Activated CD4-positive, alpha-beta T cell treated with anti-CD3 and anti-CD28 coated beads, Interleukin-2, amount 50 U/mL, for 16 hours (primary cell): ENCODE measurements at regions not wholly inside any gene's neighbourhood (a gene's known extent, or its start where the extent isn't known, plus 50 kb on each side); places are given as distances from the start of the nearest gene placed in this dataset.

Source experiments
- DNase-seq: peaks from one replicate; pipeline ENCODE4 v3.0.0-alpha.2; 2020

DNA sequence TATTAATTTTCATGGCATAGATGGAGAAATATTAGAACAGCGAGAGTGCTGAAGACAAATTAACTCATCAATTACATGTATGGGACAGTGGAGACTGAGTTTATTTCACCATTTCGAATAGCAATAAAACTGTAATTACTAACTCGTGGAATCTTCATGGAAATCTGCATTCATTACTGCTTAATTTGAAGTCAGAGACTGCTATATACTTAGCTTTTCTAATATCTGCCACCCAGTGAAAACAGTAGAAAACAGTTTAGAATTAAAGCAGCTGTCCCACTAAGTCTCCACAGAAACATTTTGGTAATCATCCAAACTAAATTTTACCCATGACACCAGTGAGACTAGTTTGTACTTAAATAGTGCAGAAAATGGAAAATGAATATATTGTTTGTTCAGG lies 56.8 kb downstream of the IZUMO3 start:
- no peak for DNase-seq

DNA sequence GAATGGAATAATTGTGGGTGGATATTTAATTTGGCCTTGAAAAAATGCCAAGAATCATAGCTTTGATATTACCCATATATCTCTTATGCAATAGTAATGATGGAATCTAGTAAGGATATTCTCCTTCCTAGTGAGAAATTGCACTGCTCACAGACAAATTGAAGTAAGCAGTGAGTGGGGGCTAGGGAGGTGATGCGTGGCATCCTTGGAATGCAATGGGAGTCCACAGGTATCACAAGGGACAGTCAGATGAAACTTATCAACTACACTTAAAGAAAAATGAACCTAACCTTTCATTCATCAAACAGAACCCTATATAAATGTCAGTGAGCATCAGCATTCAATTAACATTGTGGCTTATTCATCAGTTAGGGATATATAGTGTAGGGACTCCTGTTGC lies 57.8 kb downstream of the IZUMO3 start:
- DNase-seq = no peak

DNA sequence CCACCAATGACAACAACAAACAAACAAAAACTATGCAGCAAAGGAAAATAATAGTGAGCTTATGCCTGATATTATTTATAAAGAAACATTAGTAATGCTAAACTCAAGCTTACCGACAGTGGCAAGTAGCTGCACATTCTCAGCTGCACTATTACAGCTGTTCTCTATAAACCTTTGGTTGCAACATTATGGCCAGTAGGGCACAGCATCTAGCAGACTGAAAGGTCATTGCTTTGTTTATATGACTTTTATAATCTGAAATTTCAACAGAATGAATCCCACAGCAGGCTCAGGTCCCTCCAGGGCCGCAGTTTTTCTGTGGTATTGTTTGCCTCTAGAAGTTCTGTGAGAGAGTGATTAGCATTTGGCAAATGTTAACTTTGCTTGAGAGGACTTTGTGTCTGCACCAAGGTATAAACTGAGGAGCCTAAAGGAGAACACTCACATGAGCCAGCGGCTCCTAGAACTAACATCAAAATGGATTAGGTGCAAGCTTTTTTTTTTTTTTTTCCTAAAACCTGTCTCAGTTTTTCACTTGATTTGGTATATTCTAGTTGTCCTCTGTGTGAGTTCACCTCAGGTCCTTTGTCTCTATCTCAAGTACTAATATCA lies 58.3 kb downstream of the IZUMO3 start:
- DNase-seq = no peak

DNA sequence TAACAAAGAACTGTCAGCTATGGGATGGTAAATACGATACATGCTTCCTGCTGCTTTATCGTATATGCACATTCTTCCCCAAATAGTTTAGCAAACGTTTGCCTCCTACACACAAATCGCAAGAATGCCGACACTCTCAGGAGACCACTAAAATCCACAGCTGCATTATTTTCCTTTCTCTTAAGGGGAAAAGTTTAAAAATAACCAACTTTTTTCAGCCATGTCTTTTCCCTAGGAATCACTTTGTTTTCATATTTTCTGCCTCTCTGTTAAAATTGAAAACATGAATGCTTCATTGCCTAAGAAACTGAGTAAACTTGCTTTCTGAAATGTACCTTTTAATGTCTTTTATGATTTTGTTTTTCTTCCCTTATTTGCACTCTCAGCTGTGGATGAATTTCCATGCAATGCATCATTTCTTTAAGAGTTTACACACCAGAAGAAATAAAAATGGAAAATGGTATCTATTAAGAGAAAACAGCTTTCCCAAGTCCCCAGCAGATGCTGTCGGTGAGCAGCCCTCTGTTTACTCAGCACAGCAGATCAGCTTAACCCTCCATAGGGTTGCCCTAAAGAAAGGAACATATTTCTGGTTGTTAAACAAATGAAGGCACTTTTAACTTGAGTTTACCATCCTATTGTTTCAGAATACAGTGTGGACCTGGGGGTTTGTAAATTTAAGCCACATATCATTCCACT lies 66.2 kb downstream of the IZUMO3 start:
- DNase-seq = no peak

DNA sequence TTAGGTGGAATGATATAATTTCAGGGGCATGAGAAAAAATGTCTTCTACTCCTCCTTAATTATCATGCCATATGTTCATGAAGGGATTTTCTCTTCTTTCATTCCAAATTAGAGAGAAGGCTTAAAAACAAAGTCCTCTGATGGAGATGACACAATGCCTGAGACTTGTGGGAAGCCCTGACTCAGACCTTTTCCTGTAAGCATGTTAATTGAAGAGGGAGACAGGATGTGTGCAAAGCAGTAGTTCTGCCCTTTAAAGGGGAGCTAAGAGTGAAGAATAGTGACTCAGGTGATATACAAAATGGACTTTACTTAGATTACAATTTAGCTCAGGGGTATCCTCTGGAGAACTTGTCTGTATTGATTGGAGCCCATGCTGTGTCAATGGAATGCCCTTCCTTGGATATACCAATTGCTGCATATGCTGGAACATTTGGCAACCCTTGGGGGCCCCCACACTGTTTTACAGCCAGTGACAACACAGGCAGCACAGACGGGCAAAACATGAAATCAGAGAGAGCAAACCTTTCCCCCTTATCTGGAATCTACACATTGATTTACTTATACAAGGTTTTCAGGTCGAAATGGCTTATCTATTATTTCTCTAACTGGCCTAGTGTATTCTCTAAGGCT lies 81.3 kb downstream of the IZUMO3 start:
- DNase-seq = peak; percentile 1

DNA sequence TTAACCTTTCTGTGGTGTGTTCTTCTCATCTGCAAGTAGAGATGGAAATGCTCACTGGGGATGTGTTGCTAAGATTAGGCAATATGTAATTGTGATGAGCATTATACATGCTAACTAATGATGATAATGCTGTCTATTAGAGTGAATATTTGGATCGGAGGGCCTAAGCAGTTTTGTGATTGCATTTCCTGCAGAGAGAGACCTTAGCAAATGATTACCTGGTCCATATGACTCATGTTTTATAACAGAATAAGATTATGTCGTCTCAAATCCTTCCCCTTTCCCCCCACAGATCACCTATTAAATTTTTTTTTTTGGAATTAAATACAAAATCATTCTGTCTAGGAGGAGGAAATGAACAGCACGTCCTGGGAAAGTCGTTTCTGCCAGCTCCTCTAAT lies 82.7 kb downstream of the IZUMO3 start:
- no peak for DNase-seq

DNA sequence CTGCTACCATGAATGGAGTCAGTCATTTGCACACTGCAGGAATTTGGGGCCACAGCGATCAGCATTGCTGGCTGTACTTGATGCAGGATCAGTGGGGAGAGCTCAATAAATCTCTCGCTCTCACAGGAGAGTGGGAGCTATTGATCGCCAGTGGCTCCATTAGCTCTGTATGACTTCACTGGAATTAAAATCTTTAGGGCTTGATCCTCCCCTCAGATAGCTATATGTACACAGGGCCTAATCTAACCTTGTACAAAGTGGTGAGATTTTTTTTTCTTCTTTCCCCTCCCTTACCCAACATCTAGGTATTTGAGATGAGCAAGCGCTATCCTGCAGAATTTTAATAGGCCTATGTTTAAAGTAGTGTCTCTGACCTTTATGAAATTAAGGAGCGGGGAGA lies 84.9 kb downstream of the IZUMO3 start:
- DNase-seq = no peak

DNA sequence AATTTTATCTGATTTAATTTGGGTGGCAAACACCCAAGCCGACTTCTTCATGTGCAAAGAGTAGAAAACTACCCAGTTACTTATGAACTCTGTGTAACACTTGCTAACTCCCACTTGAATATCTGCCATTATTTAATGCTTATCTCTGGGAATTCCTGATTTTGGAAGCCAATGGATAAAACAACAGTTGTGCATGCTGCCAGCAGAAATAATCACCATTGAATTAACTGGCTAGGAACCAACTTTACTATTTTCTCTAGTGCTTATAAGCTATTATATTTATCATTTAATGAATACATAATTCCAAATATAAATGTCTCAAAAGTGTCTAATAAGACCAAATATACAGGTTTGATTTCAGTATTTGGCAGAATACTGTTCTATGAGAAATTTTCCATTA lies 85.7 kb downstream of the IZUMO3 start:
- DNase-seq = no peak

DNA sequence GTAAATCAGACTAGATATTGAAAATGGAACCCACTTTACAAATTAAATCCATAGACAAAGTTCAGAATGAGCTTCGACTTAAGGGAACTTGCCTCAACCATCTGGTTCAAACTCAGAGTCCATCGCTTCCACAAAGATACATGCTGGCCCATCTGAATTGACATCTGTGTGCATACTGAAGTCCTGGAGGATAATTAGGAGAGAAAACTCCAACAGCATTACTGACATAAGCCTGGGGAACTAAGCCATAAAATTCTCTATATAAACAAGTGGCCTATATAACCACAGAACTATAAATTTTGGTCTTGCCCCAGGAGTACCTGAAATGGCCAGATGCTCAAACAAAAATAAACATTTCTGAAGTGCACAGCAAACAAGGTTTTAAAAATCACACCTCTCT lies 94.4 kb downstream of the IZUMO3 start:
- no peak for DNase-seq

DNA sequence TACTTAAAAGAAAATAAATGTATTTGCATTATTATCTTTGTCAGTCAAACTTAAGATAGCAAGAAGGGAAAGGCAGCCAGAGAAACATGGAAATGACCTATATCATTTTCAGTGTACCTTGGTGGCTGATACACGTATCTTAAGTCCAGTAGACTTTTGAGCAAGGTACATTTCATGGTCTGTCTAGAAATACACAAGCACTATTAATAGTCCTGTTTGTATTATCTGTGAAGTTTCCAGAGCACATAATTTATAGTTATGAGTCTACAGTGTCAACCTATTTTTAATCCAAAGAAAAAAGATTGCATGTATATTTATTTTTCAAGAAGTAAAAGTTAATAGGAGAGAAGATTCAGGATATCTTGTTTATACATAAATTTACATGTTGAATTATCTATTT lies 95.7 kb downstream of the IZUMO3 start:
- DNase-seq = no peak

DNA sequence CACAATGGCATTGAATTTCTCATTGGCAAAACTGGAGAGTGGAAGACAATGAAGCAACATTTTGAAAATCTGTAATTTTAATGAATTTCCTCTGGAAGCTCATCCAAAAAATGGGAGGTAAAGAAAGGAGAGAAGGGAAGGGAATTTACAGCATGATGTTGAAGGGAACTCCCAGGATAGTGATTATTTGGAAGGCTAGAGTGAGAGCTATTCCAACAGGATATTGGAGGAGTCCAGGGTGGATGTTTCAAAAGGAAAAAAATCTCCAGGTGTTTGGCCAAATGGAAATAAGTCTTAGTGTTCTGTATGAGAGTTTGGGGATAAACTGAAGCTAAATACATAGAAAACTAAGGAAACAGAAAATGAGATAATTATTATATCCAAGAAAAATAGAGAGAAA lies 106.2 kb downstream of the IZUMO3 start:
- no peak for DNase-seq

DNA sequence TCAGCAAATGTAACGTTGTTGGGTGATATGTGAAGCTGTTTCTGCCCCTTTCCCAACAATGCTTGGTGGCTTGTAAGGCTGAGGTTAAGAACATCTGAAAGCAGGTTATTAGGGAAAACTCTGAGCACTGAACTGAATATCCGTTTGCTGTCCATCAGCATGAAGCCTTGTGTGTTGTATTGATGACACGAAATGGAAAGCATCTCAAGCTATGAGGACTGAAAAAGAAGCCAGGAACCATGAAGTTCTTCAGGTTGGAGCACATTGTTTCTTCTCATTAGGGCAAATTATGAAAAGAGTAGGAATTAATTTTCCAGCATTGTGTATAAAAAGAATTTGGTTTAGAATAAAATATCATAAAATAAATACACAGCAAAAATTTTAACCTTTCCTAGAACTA lies 106.8 kb downstream of the IZUMO3 start:
- DNase-seq = no peak

DNA sequence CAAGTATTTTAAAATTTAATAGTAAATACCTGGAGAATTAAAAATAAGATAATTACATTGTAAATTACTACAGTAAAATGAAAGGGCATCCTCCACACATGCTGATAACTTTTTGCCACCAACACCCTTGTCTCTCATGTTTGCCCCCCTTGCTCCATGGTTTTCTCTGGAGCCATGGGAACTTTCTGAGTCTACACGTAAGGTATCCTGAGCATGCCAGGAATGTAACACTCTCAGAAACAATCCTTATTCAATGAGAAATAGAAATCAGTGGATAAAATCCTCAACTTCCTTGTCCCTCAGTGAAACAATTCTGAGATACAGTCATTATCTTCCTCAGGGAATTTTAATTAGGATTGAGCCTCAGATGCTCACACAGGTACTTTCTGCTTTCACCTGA lies 108.9 kb downstream of the IZUMO3 start:
- no peak for DNase-seq

DNA sequence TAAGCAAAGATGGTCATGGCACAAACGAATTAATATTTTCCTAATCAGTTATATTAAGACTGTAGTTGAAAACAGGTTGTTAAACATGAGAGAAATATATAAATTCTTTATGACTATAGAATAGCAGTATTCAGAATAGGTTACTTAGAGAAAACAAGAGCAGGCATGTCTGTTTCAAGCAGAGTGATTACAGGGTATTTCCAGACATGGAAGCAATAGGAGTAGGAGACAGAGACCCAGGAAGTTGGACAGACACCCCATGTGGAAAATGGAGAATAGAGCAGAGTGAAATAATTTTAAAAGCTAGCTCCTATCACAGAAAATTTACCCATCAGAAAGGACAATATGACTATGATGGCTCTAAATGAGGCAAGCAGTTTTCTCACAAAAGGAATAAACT lies 111.5 kb downstream of the IZUMO3 start:
- DNase-seq = no peak

DNA sequence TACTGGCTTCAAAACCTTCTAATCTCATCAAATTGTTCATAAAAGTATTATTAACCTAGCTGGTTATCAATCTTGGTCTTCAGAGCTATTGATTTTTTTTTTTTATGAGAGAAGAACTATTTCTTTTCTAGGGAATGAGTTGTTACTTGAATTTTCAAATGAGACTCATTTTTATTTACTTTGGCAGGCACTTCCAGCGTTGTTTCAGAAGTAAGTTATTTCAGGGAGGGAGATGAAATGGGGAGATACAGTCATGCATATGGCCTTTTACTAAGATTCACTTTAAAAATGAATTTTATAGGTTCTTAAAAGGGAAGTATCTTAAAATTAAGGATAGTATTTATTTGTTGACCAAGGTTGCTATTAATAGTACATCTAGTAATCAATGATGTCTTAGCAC lies 129.6 kb downstream of the IZUMO3 start:
- no peak for DNase-seq

DNA sequence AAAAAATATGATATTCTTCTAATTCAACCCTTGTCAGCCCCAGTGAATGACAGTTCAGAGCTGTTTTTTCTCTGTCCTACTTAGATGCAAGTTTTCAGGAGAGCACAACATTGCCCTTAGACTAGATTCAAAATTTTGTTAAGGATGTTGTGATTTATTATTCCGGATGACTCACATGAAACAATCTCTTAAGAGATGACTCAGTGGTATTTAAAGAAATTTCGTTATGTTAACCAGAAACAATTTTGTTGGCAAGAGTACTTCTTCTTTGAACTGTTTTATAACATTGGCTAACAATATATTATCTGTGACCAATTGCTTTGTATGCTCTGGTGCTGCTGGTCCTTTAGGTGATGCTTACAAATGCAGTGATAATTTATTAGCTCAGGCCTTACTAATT lies 132.0 kb downstream of the IZUMO3 start:
- DNase-seq = no peak

DNA sequence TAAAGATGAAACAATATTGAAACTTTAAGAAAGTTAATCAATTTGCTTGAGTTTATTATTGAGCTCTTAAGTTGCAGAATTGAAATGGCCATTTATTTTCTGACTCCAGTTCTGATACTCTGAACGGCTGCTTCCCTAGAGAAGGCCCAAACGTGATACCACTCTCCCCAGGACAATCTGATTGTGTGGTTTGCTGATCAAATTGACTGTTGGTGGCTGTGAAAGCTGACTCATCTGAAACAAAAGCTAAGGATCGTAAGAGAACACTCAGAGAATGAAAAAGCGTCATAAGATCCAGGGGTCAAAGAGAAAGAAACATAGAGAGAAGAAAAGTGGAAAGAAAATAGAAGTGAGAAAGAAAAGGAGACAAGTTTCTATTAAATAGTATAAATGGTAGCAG lies 147.2 kb downstream of the IZUMO3 start:
- DNase-seq = no peak

DNA sequence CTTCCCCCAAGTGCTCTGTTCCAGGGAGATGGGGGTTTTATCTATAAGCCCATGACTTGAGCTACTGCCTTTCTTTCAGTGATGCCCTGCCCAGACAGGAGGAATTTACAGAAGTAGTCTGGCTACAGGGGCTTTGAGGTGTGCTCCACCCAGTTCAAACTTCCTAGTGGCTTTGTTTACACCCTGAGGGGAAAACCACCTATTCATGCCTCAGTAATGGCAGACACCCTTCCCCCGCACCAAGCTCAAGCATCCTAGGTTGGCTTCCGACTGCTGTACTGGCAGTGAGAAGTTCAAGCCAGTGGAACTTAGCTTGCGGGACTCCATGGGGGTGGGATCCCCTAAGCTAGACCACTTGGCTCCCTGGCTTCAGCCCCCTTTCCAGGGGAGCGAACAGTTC lies 154.6 kb downstream of the IZUMO3 start:
- no peak for DNase-seq

DNA sequence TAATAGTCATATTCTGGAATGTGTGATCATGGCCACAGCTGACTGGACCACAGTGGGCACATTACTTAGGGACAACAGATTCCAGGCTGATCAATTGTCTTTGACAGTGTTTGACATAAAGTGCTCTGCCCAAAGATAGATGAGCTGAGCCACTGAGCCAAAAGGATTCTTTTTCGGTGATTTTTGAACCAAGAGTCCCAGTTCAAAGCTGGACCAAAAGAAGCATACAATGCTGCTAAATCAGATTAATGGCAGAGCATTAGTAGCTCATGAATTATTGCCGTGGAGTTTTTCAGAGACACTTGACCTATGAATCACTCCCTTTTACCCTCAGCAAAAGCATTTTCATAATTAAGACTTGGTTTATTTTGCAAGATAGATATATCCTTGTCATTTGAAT lies 160.6 kb downstream of the IZUMO3 start:
- DNase-seq = no peak

DNA sequence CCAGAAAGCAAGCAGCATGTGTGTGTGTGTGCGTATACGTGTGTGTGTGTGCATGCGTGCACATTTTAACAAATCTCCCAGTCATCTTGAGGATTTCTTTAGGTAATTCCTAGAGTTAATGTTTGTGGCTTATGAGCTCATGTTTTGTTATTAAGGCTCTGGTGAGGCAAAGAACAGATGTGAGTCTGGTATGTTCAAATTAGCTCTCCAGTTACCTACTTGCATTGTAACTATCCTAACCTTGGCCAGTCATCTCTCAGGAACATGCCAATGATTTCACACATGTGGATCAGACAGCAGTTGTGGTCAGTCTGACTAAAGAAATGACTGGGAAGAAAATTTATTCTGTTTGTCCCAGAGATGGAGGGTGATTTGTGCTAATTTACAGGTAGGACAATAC lies 163.1 kb downstream of the IZUMO3 start:
- DNase-seq = no peak

DNA sequence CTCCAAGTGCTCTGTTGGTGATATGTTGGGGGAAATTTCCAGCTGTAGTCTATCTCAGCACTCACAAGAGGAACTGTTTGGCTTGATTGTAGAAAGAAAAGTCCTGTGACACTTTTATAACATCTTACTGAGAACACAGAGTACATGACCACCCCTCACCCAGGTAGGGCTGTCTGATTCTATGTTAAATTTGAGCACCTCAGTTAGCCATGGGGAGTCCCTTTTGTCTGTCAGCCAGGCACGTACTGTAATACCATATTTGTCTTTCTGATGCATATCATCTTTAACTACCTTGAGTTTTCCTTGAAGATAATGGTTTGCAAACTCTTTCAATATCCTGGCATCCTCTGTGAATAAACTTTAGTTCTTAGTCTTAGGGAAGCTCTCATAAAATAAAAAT lies 164.5 kb downstream of the IZUMO3 start:
- DNase-seq = no peak

DNA sequence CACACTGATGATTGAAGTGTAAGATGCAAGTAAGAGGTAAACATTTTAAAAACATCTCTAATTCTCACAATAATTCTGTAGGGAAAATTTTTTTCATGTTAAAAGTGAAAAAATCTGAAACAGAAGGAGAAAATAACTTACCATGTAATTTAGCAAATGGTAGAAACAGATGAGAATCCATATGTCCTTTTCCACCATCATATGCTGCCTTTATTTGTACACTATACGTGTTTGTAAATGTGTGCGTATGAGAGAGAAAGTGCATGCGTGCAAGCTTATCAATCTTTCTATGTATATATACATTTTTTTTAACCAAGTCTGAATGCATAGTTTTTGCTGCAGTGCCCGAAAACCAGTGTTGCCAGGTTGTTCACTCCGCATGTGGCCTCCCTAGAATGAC lies 186.7 kb downstream of the IZUMO3 start:
- DNase-seq = no peak

DNA sequence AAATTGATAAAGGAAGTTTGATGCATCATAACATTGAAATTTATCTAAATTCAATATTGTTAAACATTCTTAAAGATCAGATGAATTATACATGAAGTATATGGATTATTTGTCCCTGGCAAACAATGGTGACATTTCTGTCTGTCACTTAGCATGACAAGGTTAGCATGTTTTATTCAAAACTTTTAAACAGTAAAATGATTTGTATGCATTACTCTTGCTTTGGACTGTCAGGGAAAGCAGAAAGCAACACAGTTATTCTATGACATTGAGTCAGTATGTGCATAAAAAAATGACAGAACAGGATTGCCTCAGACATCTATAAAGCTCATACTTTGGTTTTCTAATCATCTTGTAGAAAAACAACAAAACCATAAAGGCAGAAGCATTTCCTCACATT lies 193.7 kb downstream of the IZUMO3 start:
- DNase-seq = no peak

DNA sequence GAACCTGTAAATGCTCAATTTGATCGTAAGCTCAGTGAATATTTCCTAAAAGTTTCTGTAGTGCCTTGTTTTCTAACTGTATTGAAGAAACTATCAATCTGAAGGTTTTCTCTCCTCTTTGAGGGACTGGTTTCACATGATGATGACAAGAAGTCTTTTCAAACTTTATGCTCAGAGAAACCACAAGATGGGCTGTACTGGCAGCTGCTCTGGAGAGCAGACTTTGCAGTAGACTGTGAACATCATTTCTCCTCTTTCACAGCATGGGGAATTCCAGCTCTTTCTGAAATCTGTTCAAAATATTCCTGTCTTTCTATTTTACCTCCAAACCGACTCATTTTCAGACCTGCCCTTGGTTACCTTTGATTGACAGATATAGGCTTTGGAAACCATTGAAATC lies 194.4 kb downstream of the IZUMO3 start:
- DNase-seq = no peak

DNA sequence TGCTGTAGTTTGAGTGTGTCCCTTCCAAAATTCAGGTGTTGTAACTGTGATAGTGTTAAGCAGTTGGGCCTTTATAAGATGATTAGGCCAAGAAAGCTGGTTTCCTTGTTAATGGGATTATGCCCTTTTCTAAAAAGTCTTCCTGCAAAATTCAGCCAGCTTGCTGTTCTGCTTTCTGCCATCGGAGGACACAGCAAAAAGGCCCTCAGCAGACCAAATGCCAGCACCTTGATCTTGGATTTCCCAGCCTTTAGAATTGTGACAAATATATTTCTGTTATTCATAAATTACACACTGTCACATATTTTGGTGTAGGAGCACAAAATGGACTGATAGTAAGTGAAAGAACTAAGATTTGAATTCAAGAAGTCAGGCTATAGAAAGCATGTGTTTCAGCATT lies 203.2 kb downstream of the IZUMO3 start:
- no peak for DNase-seq
